HG03060 (cell line): ENCODE measurements at regions not wholly inside any gene's neighbourhood (a gene's known extent, or its start where the extent isn't known, plus 50 kb on each side); places are given as distances from the start of the nearest gene placed in this dataset.

Experiments used
- ATAC-seq: cut with Tn5 transposase; IDR thresholded peaks from one replicate; pipeline ENCODE4 v1.9.1; 2021; ENCODE audit warnings: low read depth, moderate number of reproducible peaks; ENCODE audit not compliant: unreplicated experiment

DNA sequence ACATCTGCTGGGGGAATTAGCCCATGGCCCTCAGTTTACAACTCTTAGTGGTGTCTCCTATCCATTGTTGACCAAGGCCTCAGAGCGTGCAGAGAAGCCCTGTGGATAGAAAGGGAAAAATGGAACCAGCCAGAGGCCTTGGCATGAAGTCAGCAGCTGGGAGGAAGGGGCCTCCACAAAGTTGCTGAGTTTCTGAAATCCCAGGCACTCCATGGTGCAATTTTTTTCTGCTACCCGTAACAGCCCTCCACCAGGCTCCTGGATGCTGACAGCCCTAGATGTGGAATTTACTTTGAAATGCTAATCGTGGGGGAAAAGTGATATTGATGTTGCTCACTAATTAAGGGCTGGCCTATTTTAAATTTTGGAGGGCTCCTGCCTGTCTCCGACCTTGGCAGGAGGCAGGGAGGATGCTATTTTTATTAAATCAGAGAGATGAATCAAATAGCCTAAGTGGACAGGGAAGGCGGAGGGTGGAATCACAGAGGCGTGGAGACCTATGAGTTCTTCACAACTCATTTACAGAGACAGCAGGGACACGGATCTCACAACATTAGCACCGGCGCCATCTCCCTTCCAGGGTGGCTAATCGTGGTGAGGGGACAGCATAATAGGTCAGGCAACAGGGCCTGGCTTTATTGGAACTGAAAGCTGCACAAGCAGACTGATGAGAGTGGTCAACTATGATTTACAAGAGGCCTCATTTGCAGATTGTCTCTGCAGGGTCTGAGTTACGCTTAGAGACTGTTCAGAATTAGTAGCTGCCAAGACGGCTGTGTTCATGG, 99.8 kb upstream of the WSCD2 start:
- ATAC-seq: no peak

DNA sequence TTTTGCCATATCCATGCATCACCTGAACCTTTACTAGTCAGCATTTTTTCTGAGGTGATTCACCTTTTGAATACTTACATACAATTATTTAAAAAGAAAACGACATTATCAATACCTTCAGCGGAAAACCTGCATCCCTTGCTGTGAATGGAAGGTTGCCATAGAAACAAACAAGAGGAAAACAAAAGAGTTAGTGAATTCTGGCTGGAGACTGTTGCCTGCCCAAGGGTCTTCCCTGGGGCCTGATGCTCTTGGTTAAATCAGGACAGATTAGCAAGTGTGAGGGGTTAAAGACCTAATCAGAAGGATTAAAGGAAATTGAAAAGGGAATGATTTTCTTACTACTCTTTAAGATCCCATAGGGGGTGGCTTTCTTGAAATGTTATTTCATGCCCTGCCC, 96.0 kb upstream of the WSCD2 start:
- ATAC-seq: no peak

DNA sequence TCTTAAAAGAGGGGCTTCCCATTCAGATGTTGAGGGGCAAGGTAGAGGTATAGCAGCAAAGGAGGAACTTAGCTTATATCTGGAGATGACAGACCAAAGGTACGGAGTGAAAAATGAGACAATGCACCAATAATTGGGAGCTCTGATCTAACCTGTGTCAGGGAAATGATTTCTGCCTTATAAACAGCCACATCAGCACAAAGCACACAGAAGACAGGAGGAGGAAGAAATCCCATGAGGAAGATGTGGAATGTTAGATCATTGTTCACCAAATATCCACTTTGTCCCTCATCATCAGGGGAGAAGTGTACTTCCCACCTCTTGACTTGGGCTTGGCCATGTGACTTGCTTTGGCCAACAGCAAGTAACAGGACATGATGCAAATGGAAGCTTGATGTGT, 93.7 kb upstream of the WSCD2 start:
- ATAC-seq: no peak

DNA sequence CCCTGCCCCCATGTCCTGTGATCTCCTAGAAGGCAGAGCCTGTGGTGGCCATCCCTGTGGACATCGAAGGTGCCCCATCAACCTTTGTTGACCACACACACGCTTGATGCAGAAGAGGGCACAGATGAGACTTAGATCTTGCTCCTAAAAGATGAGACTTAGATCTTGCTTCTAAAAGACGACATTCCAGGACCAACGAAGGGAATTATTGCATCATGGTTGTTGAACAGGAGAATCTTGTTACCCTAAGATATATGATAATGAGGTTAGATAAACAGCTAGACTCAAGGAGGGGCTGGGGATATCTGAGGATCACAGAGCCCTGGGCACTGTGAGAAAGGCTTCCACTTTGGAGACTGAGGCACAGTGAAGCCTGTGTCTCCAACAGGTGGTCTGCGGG, 91.1 kb upstream of the WSCD2 start:
- ATAC-seq: no peak

DNA sequence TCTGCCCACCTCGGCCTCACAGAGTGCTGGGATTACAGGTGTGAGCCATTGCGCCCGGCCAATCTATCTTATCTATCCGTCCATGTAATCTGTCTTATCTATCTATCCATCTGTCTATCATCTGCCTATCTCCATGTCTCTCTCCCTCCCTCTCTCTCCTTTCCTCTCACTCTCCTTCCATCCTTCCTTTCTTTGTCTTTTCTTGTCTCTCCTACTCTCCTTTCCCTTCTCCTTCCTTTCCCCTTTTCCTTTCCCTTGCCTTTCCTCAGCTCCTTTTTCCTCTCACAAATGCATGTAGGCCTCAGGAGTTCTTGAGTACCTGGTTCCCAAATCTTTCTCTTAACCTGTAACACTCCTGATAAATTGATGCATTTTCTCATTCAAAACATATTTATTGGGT, 89.3 kb upstream of the WSCD2 start:
- ATAC-seq: no peak

- ATAC-seq: no peak
Measured at GRCh38 chr12:108040947-108041346, 88.1 kb upstream of the WSCD2 start.

DNA sequence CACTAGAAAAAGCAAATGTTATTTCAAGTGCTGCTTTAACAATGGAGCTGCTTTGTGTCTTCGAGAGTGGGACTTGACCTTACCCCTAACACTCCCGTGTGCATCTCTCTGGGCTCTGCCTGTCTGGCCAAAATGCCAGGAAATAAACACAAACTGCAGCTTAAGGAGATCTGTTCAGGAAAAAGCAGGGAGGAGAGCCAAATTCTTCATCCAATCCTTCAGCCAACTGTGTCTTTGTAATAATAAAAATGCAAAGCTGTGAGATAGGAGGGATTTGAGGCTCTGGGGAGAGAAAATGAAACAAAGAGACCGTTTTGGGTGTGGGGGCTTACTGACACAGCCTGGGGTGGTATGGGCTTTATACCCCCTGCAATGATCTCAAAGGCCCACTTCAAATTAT, 85.8 kb upstream of the WSCD2 start:
- no peak for ATAC-seq

GRCh38 chr12:108043750-108044533, 85.1 kb upstream of the WSCD2 start:
- no peak for ATAC-seq

- ATAC-seq: no peak
Measured at GRCh38 chr12:108046135-108046534, 83.0 kb upstream of the WSCD2 start.

GRCh38 chr12:108046650-108047049, 82.4 kb upstream of the WSCD2 start:
- no peak for ATAC-seq

DNA sequence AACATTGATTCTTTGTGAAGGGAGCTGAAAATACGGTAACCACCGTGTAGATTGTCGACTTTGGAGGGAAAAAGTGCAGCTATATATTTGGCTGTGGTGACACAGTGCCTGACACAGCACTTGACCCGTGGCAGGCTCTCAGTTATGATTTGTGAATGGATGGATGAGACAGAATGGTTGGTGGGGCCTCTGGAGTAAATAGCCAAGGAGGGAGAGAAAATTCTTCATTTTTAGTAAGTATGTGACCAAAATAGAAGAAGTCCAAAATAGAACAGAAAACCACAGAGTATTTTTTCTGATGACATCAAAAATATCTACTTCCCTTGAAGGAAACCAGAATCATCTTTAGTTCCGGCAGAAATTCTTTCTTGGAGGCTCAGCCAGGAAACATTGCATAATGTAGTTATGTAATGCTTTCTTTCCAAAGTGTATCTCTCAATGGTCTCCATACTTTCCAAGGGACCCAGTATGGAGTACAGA, 82.0 kb upstream of the WSCD2 start:
- ATAC-seq: no peak

DNA sequence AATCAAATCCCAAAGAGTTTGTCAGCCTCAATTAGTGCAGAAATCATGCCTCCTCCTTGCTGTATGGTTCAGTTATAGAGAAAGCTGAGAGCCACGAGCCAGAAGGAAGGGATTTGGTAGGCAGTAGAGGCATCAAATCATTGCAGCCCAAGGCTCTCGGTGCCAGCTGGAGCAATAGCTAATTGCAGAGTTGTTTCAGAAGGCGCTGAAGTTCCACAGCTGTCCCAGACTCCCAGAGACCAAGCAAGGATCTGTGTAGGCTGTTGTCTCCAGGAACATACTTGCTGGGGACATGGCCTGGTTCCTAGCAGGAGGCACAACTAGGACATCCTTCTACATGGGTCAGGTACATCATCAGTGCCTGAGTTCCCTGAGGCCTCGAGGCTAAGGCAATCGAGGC, 80.4 kb upstream of the WSCD2 start:
- no peak for ATAC-seq

GRCh38 chr12:108050696-108051095, 78.4 kb upstream of the WSCD2 start:
- no peak for ATAC-seq

- ATAC-seq: no peak
Measured at GRCh38 chr12:108052260-108052659, 76.8 kb upstream of the WSCD2 start.

- ATAC-seq: no peak
Measured at GRCh38 chr12:108053512-108053911, 75.6 kb upstream of the WSCD2 start.

DNA sequence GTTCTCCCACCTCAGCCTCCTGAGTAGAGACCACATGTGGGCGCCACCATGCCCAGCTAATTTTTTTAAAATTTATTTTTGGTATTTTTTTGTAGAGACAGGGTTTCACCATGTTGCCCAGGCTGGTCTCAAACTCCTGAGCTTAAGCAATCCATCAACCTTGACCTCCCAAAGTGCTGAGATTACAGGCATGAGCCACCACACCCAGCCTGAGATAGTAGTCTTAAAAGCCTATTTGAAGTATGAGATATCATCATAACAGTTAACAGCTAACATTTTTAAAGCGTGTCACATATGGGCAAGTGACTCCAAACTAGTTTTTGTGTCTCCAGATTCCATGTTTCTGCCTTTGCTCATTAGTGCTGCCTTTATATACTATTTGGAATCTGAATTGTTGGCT, 74.6 kb upstream of the WSCD2 start:
- no peak for ATAC-seq

GRCh38 chr12:108055141-108055540, 73.9 kb upstream of the WSCD2 start:
- ATAC-seq: no peak

DNA sequence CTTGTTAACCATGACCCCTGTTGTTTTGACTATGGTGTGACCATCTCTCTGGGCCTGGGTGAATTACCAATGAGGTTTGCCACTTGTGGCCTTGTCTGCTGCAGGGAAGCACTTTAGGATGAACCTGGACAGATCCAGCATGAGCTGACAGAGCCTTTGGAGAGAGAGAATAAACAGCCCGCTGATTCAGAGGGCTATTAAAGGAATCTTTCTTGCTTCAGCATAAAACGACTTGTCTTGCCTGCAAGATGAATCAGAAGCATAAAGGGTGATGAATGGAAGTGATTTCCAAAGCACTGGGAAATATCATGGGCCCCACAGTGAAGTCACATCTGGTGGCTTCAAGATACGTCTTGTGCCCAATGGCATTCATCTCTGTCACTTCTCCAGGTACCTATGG, 69.0 kb upstream of the WSCD2 start:
- ATAC-seq: no peak

GRCh38 chr12:108060903-108061302, 68.2 kb upstream of the WSCD2 start:
- ATAC-seq: no peak

GRCh38 chr12:108063192-108063591, 65.9 kb upstream of the WSCD2 start:
- no peak for ATAC-seq

- no peak for ATAC-seq
Measured at GRCh38 chr12:108065069-108065468, 64.0 kb upstream of the WSCD2 start.
